HG03139 (cell line): ENCODE measurements at regions not wholly inside any gene's neighbourhood (a gene's known extent, or its start where the extent isn't known, plus 50 kb on each side); places are given as distances from the start of the nearest gene placed in this dataset.

Source experiments
- ATAC-seq: cut with Tn5 transposase; IDR thresholded peaks from one replicate; pipeline ENCODE4 v1.9.1; 2021; ENCODE audit not compliant: unreplicated experiment

GRCh38 chr7:18305866-18306265 lies 189.7 kb upstream of the HDAC9 start:
- no peak for ATAC-seq

- ATAC-seq = no peak
Observed at GRCh38 chr7:18306696-18307095, 188.9 kb upstream of the HDAC9 start.

- ATAC-seq = no peak
Observed at GRCh38 chr7:18308938-18309337, 186.6 kb upstream of the HDAC9 start.

- no peak for ATAC-seq
Observed at GRCh38 chr7:18312482-18312881, 183.1 kb upstream of the HDAC9 start.

GRCh38 chr7:18313965-18314364 lies 181.6 kb upstream of the HDAC9 start:
- no peak for ATAC-seq

- ATAC-seq = no peak
Observed at GRCh38 chr7:18315241-18315640, 180.3 kb upstream of the HDAC9 start.

GRCh38 chr7:18317941-18318340 lies 177.6 kb upstream of the HDAC9 start:
- ATAC-seq = no peak

- no peak for ATAC-seq
Observed at GRCh38 chr7:18320422-18320821, 175.1 kb upstream of the HDAC9 start.

GRCh38 chr7:18320971-18321567 lies 174.5 kb upstream of the HDAC9 start:
- ATAC-seq = peak; percentile 82

- no peak for ATAC-seq
Observed at GRCh38 chr7:18330548-18330947, 165.0 kb upstream of the HDAC9 start.

GRCh38 chr7:18336626-18337025 lies 158.9 kb upstream of the HDAC9 start:
- ATAC-seq = no peak

GRCh38 chr7:18337048-18337809 lies 158.3 kb upstream of the HDAC9 start:
- ATAC-seq = no peak

GRCh38 chr7:18338910-18339523 lies 156.5 kb upstream of the HDAC9 start:
- no peak for ATAC-seq

GRCh38 chr7:18341756-18342155 lies 153.8 kb upstream of the HDAC9 start:
- ATAC-seq = no peak

- no peak for ATAC-seq
Observed at GRCh38 chr7:18343047-18343446, 152.5 kb upstream of the HDAC9 start.

GRCh38 chr7:18344536-18344935 lies 151.0 kb upstream of the HDAC9 start:
- no peak for ATAC-seq

- no peak for ATAC-seq
Observed at GRCh38 chr7:18345641-18346234, 149.8 kb upstream of the HDAC9 start.

- ATAC-seq = no peak
Observed at GRCh38 chr7:18347170-18347569, 148.4 kb upstream of the HDAC9 start.

GRCh38 chr7:18350678-18351077 lies 144.9 kb upstream of the HDAC9 start:
- ATAC-seq = no peak

- no peak for ATAC-seq
Observed at GRCh38 chr7:18352339-18353255, 143.0 kb upstream of the HDAC9 start.

- no peak for ATAC-seq
Observed at GRCh38 chr7:18353339-18353738, 142.2 kb upstream of the HDAC9 start.
